ENCODE measurements at regions not wholly inside any gene's neighbourhood (a gene's known extent, or its start where the extent isn't known, plus 50 kb on each side); places are given as distances from the start of the nearest gene placed in this dataset.
"Not testable (repeated sequence)": the region's sequence is repeated elsewhere in the genome, so short reads cannot be mapped to it uniquely, and the experiment has no call there.

DNA sequence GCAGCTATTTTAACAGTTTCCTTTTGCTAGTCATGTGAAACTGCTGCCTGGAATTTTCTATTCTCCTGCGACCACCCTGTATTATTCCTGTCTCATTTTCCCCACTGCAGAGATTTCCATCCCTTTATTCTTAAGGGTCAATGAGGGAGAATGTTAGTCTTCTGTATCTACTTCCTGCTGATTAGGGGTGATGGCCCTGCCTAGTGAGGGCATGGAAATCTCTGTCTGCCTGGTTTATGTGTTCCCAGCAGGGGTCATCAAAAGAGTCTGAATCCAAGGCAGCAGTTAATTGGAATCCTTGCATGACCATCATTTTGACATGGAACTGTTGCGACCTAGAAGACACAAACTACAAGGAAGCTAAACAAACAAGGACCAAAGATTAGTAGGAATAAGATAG, 325.2 kb downstream of the PLPP3 start:
- no peak for DNase-seq (ENCODE audit: low read depth)
- H3K4me3 ChIP-seq (ENCODE audit: low read depth, low read length): no peak overlapping the region
- TF ChIP-seq, protein P1, sequence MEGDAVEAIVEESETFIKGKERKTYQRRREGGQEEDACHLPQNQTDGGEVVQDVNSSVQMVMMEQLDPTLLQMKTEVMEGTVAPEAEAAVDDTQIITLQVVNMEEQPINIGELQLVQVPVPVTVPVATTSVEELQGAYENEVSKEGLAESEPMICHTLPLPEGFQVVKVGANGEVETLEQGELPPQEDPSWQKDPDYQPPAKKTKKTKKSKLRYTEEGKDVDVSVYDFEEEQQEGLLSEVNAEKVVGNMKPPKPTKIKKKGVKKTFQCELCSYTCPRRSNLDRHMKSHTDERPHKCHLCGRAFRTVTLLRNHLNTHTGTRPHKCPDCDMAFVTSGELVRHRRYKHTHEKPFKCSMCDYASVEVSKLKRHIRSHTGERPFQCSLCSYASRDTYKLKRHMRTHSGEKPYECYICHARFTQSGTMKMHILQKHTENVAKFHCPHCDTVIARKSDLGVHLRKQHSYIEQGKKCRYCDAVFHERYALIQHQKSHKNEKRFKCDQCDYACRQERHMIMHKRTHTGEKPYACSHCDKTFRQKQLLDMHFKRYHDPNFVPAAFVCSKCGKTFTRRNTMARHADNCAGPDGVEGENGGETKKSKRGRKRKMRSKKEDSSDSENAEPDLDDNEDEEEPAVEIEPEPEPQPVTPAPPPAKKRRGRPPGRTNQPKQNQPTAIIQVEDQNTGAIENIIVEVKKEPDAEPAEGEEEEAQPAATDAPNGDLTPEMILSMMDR (IDR thresholded peaks at IDR 0.05; ENCODE audit: insufficient read depth, low read depth, low read length): no peak

DNA sequence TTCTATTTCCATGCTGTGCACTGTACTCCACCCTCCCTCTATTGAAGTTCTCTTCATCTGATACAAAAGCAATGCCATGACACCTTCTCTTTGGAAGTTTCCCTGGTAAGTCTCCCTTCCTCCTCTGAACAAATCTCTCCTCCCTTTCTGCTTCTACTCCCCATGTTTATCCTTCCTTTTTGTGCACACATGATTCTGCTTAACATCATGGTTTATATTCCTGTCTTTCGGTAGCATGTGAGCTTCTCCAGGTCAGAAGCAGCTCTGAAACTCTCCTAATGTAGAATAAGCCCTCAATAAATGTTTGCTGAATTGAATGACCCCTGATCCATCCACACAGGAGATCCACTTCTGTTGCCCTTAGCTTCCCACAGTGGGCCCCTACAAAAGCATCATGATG, 328.6 kb downstream of the PLPP3 start:
- no peak for DNase-seq (ENCODE audit: low read depth)
- TF ChIP-seq, protein P1 (IDR thresholded peaks at IDR 0.05; ENCODE audit: insufficient read depth, low read depth, low read length): no peak

GRCh38 chr1:56249234-56249633, 330.1 kb downstream of the PLPP3 start:
- TF ChIP-seq, protein P1 (IDR thresholded peaks at IDR 0.05; ENCODE audit: insufficient read depth, low read depth, low read length): no peak
- no peak for DNase-seq (ENCODE audit: low read depth)
- H3K4me3 ChIP-seq (ENCODE audit: low read depth, low read length): no peak overlapping the region

More for the DNA sequence above, 328.6 kb downstream of the PLPP3 start:
- H3K4me3 ChIP-seq (ENCODE audit: low read depth, low read length): no peak overlapping the region

DNA sequence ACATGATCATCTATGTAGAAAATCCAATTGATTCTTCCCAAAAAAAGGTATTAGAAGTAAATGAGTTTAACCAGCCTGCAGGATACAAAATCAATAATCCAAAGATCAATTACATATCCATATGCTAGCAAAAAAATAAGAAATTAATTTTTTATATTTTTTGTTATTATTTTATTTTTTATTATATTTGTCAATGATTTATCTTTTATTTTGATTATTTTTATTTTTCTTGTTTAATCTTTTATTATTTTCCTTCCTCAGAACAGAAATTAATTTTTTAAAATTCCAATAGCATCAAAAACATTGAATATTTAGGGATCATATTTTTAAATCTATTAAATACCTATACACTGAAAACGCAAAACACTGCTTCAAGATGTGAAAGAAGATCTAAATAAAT, 331.2 kb downstream of the PLPP3 start:
- no peak for DNase-seq (ENCODE audit: low read depth)
- no peak overlapping the region for H3K4me3 ChIP-seq (ENCODE audit: low read depth, low read length)
- TF ChIP-seq, protein P1 (IDR thresholded peaks at IDR 0.05; ENCODE audit: insufficient read depth, low read depth, low read length): no peak

DNA sequence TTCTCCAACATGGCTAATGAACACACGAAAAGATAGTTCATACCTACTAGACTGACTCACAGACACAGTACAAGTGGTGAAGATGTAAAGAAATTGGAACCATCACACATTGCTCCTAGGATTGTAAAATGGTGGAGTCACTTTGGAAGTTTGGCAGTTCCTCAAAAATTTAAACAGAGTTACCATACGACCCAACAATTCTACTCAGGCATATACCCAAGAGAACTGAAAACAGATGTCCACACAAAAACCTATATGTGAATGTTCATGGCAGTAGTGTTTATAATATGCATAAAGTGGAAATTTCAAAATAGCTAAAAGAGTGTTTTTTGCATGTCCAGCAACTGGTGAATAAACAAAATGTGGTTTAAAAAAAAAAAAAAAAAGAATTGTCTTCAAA, 332.6 kb downstream of the PLPP3 start:
- DNase-seq (ENCODE audit: low read depth); H3K4me3 ChIP-seq (ENCODE audit: low read depth, low read length): not testable (repeated sequence)

DNA sequence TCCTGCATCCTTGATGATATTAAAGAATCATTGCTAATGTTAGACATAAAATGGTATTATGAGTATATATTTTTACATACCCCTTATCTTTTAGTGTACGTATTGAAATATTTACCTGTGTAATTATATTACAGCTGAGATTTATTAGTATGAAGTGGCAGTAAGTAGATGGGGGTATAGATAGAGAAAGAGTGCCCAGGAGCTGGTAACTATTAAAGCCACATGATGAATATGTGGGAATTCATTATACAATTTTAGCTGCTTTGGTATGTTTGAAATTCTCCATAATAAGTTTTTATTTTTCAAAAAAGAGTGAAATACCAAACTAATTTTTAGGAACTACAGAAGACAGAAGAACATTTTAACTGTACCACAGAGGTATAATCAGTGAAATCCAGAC, 339.0 kb downstream of the PLPP3 start:
- no peak overlapping the region for H3K4me3 ChIP-seq (ENCODE audit: low read depth, low read length)
- TF ChIP-seq, protein P1 (IDR thresholded peaks at IDR 0.05; ENCODE audit: insufficient read depth, low read depth, low read length): no peak
- DNase-seq (ENCODE audit: low read depth): no peak

DNA sequence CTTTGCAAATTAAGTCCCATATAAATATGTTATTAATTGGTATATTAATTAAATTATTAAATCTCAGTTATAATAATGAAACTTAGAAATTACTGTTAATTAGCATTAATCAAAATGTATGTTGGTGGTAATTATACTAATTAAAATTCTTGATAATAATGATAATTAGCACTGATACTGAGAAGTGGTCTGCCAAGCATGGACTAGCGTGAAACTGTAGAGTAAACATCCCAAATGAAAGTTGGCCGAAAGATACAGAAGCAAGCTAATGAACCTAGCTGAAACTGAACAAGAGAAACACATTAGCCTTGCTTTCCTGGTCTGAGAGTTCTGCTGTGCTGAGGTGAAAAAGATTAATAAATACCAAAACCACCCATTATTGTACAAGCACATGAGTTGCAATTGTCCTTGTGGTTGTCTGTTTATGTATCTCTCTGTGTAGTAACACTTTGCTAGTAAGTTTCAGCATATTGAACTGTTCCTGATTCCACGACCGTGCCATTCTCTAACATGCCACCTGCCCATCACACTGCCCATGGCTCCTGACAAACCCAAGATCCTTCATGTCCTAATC, 341.8 kb downstream of the PLPP3 start:
- TF ChIP-seq, protein P1 (IDR thresholded peaks at IDR 0.05; ENCODE audit: insufficient read depth, low read depth, low read length): no peak
- DNase-seq (ENCODE audit: low read depth): no peak

More for the DNA sequence above, 341.8 kb downstream of the PLPP3 start:
- H3K4me3 ChIP-seq (ENCODE audit: low read depth, low read length): no peak overlapping the region
